HL-60 (cell line): ENCODE measurements at regions not wholly inside any gene's neighbourhood (a gene's known extent, or its start where the extent isn't known, plus 50 kb on each side); places are given as distances from the start of the nearest gene placed in this dataset.

ENCODE experiments used
- GABPA ChIP-seq: IDR thresholded peaks from 2 replicates; pipeline ENCODE4 v1.6.1; 2012; ENCODE audit warnings: low read depth
- SPI1 ChIP-seq: IDR thresholded peaks from 2 replicates; pipeline ENCODE4 v1.6.1; 2012; ENCODE audit warnings: low read depth, mild to moderate bottlenecking, borderline replicate concordance
- TF ChIP-seq, protein P1 (sequence below): IDR thresholded peaks from one replicate; pipeline ENCODE4 v1.5.1; 2011; ENCODE audit warnings: low read length, control low read depth, inconsistent platforms; ENCODE audit not compliant: insufficient read depth

DNA sequence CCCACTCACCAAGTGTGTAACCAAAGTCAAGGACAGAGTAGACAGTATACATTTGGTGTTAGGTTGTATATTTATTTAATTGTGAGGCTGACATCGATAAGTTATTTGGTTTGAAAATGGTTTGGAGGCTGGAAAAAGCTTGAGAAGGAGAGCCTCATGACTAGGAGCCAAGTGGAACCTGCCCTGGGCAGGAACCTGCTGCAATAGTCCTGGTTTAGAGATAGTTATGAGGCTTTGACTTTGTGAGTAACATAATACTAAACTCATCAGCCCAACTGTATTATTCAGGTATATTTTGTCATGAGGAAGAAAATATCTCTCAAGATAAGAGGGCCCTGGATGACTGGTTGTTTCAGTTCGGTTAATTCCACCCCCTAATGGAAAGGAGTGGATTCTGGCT is 234.3 kb upstream of the CYRIA start:
- TF ChIP-seq, protein P1, sequence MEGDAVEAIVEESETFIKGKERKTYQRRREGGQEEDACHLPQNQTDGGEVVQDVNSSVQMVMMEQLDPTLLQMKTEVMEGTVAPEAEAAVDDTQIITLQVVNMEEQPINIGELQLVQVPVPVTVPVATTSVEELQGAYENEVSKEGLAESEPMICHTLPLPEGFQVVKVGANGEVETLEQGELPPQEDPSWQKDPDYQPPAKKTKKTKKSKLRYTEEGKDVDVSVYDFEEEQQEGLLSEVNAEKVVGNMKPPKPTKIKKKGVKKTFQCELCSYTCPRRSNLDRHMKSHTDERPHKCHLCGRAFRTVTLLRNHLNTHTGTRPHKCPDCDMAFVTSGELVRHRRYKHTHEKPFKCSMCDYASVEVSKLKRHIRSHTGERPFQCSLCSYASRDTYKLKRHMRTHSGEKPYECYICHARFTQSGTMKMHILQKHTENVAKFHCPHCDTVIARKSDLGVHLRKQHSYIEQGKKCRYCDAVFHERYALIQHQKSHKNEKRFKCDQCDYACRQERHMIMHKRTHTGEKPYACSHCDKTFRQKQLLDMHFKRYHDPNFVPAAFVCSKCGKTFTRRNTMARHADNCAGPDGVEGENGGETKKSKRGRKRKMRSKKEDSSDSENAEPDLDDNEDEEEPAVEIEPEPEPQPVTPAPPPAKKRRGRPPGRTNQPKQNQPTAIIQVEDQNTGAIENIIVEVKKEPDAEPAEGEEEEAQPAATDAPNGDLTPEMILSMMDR = no peak
- no peak for TF ChIP-seq SPI1
- TF ChIP-seq GABPA = no peak
